ENCODE measurements at regions not wholly inside any gene's neighbourhood (a gene's known extent, or its start where the extent isn't known, plus 50 kb on each side); places are given as distances from the start of the nearest gene placed in this dataset.

- TF ChIP-seq CTCF (conservative IDR thresholded peaks at IDR 0.05; ENCODE audit: low read length), result peak; percentile 36
- no peak for DNase-seq (ENCODE audit: low read depth)
- no peak overlapping the region for H3K4me3 ChIP-seq (ENCODE audit: low read length)
Measured at GRCh38 chr2:42931146-42931817, 138.9 kb upstream of the HAAO start.

GRCh38 chr2:42930025-42930581 is 137.7 kb upstream of the HAAO start:
- no peak overlapping the region for H3K4me3 ChIP-seq (ENCODE audit: low read length)
- peak; percentile 90 for DNase-seq (ENCODE audit: low read depth)

GRCh38 chr2:42929546-42930024 is 137.2 kb upstream of the HAAO start:
- TF ChIP-seq CTCF (conservative IDR thresholded peaks at IDR 0.05; ENCODE audit: low read length), result no peak
- DNase-seq (ENCODE audit: low read depth), result no peak
- no peak overlapping the region for H3K4me3 ChIP-seq (ENCODE audit: low read length)

More at GRCh38 chr2:42930025-42930581, 137.7 kb upstream of the HAAO start:
- TF ChIP-seq CTCF (conservative IDR thresholded peaks at IDR 0.05; ENCODE audit: low read length), result no peak

GRCh38 chr2:42928692-42929545 is 136.5 kb upstream of the HAAO start:
- DNase-seq (ENCODE audit: low read depth), result peak; percentile 44
- H3K4me3 ChIP-seq (ENCODE audit: low read length), result no peak overlapping the region
- TF ChIP-seq CTCF (conservative IDR thresholded peaks at IDR 0.05; ENCODE audit: low read length), result peak; percentile 55

- no peak for DNase-seq (ENCODE audit: low read depth)
- H3K4me3 ChIP-seq (ENCODE audit: low read length), result no peak overlapping the region
- no peak for TF ChIP-seq CTCF (conservative IDR thresholded peaks at IDR 0.05; ENCODE audit: low read length)
Measured at GRCh38 chr2:42928161-42928691, 135.8 kb upstream of the HAAO start.

- TF ChIP-seq CTCF (conservative IDR thresholded peaks at IDR 0.05; ENCODE audit: low read length), result no peak
- no peak overlapping the region for H3K4me3 ChIP-seq (ENCODE audit: low read length)
- no peak for DNase-seq (ENCODE audit: low read depth)
Measured at GRCh38 chr2:42927334-42928160, 135.2 kb upstream of the HAAO start.
